Esophagus muscularis mucosa (tissue), 4 donors: ENCODE measurements at regions not wholly inside any gene's neighbourhood (a gene's known extent, or its start where the extent isn't known, plus 50 kb on each side); places are given as distances from the start of the nearest gene placed in this dataset.

Experiments used
- DNase-seq: peaks from one replicate; pipeline ENCODE4 v3.0.0-alpha.2; 2017; ENCODE audit errors: extremely low spot score
- H3K27ac ChIP-seq, 4 donors: fragments of 200-600 bp; sonication (generic); replicated peaks in 1 of 4; 1 replicate in 3 of 4; 2 replicates in 1 of 4; pipeline ENCODE4 v1.5.1; 2016 to 2019; ENCODE audit warnings: mild to moderate bottlenecking in 1 of 4
- H3K27me3 ChIP-seq, 4 donors: fragments of 200-600 bp; sonication (generic); one replicate each; pipeline versions ENCODE4 v1.5.1 to v1.6.0; 2016 to 2019
- H3K36me3 ChIP-seq, 4 donors: fragments of 200-600 bp; sonication (generic); one replicate each; pipeline ENCODE4 v1.5.1; 2016 to 2019
- H3K4me1 ChIP-seq, 4 donors: fragments of 200-600 bp; sonication (generic); one replicate each; pipeline ENCODE4 v1.5.1; 2016 to 2019
- H3K4me3 ChIP-seq, 4 donors: fragments of 200-600 bp; sonication (generic); 1 replicate in 2 of 4; 2 replicates in 2 of 4; pipeline ENCODE4 v1.5.1; 2016 to 2019; ENCODE audit warnings: mild to moderate bottlenecking in 4 of 4, moderate library complexity in 1 of 4
- H3K9me3 ChIP-seq, 4 donors: fragments of 200-600 bp; sonication (generic); 1 replicate in 3 of 4; 2 replicates in 1 of 4; pipeline ENCODE4 v1.5.1; 2016 to 2019
- EP300 ChIP-seq: sonication (generic); formaldehyde crosslinking; IDR thresholded peaks from one replicate; pipeline ENCODE4 v1.6.1; 2017; ENCODE audit warnings: antibody characterized with exemption
- POLR2A ChIP-seq: fragments of 450-650 bp; IDR thresholded peaks from one replicate; pipeline ENCODE4 v1.6.1; 2017; ENCODE audit warnings: antibody characterized with exemption, moderate library complexity, mild to moderate bottlenecking, low read depth
- POLR2AphosphoS5 ChIP-seq, 2 donors: sonication (generic); formaldehyde crosslinking; IDR thresholded peaks; one replicate each; pipeline ENCODE4 v1.6.1; 2017; ENCODE audit warnings: antibody characterized with exemption in 2 of 2
- WGBS: methylation state at CpG from one replicate; pipeline ENCODE4 v1.1.5; 2018; 5-methylcytosine and 5-hydroxymethylcytosine counted together
- intact Hi-C: fragments of 100-400 bp; cut with DNase I; formaldehyde crosslinking; loops from one replicate; pipeline ENCODE4 v1.15.1; 2023
- TF ChIP-seq, protein P1 (sequence below), 3 experiments: fragments of 200-600 bp in 2 of 3; fragments of 450-650 bp in 1 of 3; sonication (generic) in 2 of 3; IDR thresholded peaks; one replicate each; pipeline ENCODE4 v1.5.1; 2017 to 2019; ENCODE audit warnings: antibody characterized with exemption in 3 of 3, mild to moderate bottlenecking in 2 of 3, moderate library complexity in 1 of 3

DNA sequence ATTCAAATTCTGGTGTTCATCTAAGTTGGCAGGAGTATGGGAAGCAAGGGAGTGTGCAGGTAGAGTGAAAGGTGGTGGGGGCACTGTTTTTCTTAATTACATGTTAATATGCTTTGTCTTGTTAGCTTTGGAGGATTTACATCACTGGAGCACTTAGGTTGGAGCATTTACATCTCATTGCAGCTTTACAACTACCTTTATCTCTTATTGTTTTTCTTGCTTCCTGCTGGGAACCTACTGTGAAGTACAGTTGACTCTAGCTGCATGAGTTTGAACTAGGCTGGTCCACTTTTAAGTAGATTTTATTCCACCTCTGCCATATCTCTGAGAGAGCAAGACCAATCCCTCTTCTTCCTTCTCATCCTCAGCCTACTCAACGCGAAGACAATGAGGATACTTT is 554.8 kb upstream of the B3GALT2 start:
- 73% methylated on average over 2 of the region's 2 CpGs for WGBS
- no peak for DNase-seq
- intact Hi-C loops = no loop called here
- Histone ChIP-seq H3K4me1 (no peaks in the 10 kb centered on the region), H3K27me3 (no peaks in the 10 kb centered on the region), H3K36me3 (no peaks in the 10 kb centered on the region), H3K9me3 (no peaks in the 10 kb centered on the region), H3K4me3 (no peak overlapping the region), H3K27ac (no peak overlapping the region)
- TF ChIP-seq POLR2AphosphoS5 (IDR thresholded peaks at IDR 0.05) (no peak), POLR2A (no peak), EP300 (no peak)
- TF ChIP-seq, protein P1, sequence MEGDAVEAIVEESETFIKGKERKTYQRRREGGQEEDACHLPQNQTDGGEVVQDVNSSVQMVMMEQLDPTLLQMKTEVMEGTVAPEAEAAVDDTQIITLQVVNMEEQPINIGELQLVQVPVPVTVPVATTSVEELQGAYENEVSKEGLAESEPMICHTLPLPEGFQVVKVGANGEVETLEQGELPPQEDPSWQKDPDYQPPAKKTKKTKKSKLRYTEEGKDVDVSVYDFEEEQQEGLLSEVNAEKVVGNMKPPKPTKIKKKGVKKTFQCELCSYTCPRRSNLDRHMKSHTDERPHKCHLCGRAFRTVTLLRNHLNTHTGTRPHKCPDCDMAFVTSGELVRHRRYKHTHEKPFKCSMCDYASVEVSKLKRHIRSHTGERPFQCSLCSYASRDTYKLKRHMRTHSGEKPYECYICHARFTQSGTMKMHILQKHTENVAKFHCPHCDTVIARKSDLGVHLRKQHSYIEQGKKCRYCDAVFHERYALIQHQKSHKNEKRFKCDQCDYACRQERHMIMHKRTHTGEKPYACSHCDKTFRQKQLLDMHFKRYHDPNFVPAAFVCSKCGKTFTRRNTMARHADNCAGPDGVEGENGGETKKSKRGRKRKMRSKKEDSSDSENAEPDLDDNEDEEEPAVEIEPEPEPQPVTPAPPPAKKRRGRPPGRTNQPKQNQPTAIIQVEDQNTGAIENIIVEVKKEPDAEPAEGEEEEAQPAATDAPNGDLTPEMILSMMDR (IDR thresholded peaks at IDR 0.05) = no peak

DNA sequence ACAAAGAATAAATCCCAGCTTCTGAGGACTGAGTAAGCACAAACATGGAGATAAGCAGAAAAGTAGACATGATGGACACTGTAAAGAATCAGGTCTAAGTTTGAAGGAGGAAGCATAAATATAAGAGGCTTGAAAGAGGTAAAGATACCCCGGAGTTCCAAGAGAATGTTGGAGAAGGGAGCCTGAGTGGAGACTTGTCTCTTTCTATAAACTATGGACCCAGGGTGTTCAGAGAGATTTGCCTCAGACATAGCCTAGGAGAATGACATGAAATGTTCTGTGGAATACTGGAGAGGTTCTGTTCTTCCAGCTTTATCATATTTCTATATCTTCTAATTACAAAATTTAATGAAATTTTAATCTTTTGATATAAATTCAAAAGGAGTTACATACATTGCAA is 554.3 kb upstream of the B3GALT2 start:
- H3K27ac ChIP-seq = no peak overlapping the region
- no peak for DNase-seq
- intact Hi-C loops = no loop called here
- TF ChIP-seq, protein P1 (IDR thresholded peaks at IDR 0.05) = no peak
- TF ChIP-seq POLR2AphosphoS5 (IDR thresholded peaks at IDR 0.05) (no peak), EP300 (no peak), POLR2A (no peak)
- no peak overlapping the region for H3K4me3 ChIP-seq
- no peaks in the 10 kb centered on the region for H3K9me3 ChIP-seq
- WGBS = 75% methylated on average over 1 of the region's 1 CpG
- no peaks in the 10 kb centered on the region for H3K4me1 ChIP-seq
- H3K36me3 ChIP-seq = no peaks in the 10 kb centered on the region
- H3K27me3 ChIP-seq = no peaks in the 10 kb centered on the region

DNA sequence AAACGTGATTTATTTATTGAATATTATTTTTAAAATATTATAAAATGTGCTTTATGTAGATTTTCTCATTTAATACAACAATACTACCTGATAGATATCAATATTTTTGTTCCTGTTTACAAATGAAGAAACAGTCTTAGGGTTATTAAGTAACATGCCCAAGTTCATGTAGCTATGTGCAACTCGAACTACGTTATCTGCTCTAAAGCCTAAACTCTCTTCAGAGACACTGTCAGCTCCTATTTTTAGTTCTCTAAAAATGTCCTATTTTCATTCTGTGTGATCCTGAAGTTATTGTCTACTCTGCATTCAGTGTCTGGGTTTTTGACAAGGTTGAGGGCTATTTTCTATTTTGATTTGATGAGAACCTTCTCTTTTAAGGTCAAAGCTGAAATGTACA is 550.1 kb upstream of the B3GALT2 start:
- Histone ChIP-seq H3K4me3 (no peak overlapping the region), H3K27ac (no peak overlapping the region), H3K4me1 (no peaks in the 10 kb centered on the region), H3K27me3 (no peaks in the 10 kb centered on the region), H3K36me3 (no peaks in the 10 kb centered on the region), H3K9me3 (no peaks in the 10 kb centered on the region)
- DNase-seq = no peak
- TF ChIP-seq POLR2AphosphoS5 (IDR thresholded peaks at IDR 0.05) = no peak
- intact Hi-C loops = no loop called here
- WGBS = 93% methylated on average over 3 of the region's 3 CpGs

DNA sequence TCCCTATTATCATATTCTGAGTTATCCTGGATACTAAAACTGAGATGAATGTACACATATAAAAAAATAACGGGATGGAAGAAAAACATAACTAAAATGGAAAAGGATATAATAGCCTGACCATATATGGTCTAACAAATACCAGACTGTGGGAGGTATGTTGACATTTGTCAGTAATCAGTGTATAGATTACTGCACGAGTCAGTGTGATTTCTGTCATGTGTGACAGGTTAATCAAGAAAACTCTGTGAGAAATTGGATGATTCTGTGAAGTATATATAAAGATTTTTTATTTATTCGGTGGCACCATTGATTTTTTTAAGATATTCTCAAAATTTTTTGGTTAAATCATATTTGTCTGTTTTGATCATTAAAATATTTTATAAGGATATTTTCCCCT is 547.3 kb upstream of the B3GALT2 start:
- DNase-seq = no peak
- 76% methylated on average over 3 of the region's 3 CpGs for WGBS

DNA sequence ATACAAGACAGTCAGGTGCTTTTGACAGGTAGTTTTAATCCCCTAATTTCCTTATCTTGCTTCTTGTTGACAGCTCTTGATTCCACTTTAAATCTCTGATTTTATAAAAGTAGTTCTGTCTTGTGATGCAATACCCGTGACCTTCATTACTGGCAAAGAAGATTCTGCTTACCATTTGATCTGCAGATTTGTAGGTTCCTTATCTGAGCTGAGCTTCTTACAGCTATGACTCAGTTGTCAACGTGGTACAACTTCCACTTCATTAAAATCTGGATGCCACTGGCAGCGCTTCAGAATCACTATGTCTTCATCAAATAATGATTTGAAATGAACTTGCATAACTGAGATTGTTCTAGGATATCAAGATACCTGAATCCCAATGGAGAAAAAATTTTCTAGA is 543.6 kb upstream of the B3GALT2 start:
- Histone ChIP-seq H3K4me1 (no peaks in the 10 kb centered on the region), H3K9me3 (no peaks in the 10 kb centered on the region), H3K36me3 (no peaks in the 10 kb centered on the region), H3K27me3 (no peaks in the 10 kb centered on the region), H3K27ac (no peak overlapping the region), H3K4me3 (no peak overlapping the region)
- WGBS = 80% methylated on average over 3 of the region's 3 CpGs
- DNase-seq = no peak
- TF ChIP-seq POLR2A (no peak), POLR2AphosphoS5 (IDR thresholded peaks at IDR 0.05) (no peak), EP300 (no peak)
- TF ChIP-seq, protein P1 (IDR thresholded peaks at IDR 0.05) = no peak
- intact Hi-C loops = no loop called here

More for the DNA sequence above, 547.3 kb upstream of the B3GALT2 start:
- Histone ChIP-seq H3K4me1 (no peaks in the 10 kb centered on the region), H3K27me3 (no peaks in the 10 kb centered on the region), H3K27ac (no peak overlapping the region), H3K4me3 (no peak overlapping the region), H3K9me3 (no peaks in the 10 kb centered on the region), H3K36me3 (no peaks in the 10 kb centered on the region)
- intact Hi-C loops = no loop called here
- no peak for TF ChIP-seq EP300
- TF ChIP-seq, protein P1 (IDR thresholded peaks at IDR 0.05) = no peak
- no peak for TF ChIP-seq POLR2AphosphoS5 (IDR thresholded peaks at IDR 0.05)
- no peak for TF ChIP-seq POLR2A
